Left ventricle myocardium inferior (tissue), 1 donor: ENCODE measurements at regions not wholly inside any gene's neighbourhood (a gene's known extent, or its start where the extent isn't known, plus 50 kb on each side); places are given as distances from the start of the nearest gene placed in this dataset.

Experiments used
- DNase-seq: peaks from one replicate; pipeline ENCODE4 v3.0.0-alpha.2; 2020
- H3K27ac ChIP-seq: fragments of 200-600 bp; replicated peaks from 2 replicates; pipeline ENCODE4 v1.8.0; 2021
- H3K27me3 ChIP-seq: fragments of 200-600 bp; 2 replicates; pipeline ENCODE4 v1.8.0; 2021; ENCODE audit warnings: low read depth
- H3K36me3 ChIP-seq: fragments of 200-600 bp; 2 replicates; pipeline ENCODE4 v1.8.0; 2021
- H3K4me1 ChIP-seq: fragments of 200-600 bp; 2 replicates; pipeline ENCODE4 v1.8.0; 2021
- H3K4me3 ChIP-seq: fragments of 200-600 bp; 2 replicates; pipeline ENCODE4 v1.8.0; 2021; ENCODE audit warnings: mild to moderate bottlenecking, moderate library complexity
- H3K9me3 ChIP-seq: fragments of 200-600 bp; replicated peaks from 2 replicates; pipeline ENCODE4 v1.8.0; 2021
- intact Hi-C: fragments of 100-400 bp; cut with micrococcal nuclease; formaldehyde crosslinking; loops from one replicate; pipeline ENCODE4 v1.11.0; 2022
- TF ChIP-seq, protein P1 (sequence below): fragments of 200-600 bp; IDR thresholded peaks from 2 replicates; pipeline ENCODE4 v1.8.0; 2021; ENCODE audit warnings: antibody characterized with exemption, mild to moderate bottlenecking, borderline replicate concordance
- donor health status: DM: no; HTN: yes; CAD: no; lungs with severe emphysema.

DNA sequence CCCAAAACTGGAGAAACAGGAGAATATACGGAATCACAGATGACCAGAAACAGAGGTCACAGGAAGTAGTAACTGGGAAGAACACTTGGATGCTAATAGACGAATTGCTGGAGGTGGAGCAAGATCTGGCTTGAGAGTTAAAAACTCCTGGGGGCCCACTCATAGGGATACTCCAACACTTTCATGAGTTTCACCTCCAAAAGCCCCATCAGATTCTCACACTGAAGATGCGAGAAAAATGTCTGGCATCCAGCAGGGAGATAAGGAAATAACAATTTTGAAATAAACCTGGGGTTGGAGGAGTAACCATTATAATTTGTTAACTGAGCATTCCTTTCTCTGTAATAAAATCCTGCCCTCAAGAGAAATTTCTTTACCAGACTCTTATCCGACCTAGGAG lies 154.0 kb downstream of the ANXA2 start:
- DNase-seq = no peak
- TF ChIP-seq, protein P1, sequence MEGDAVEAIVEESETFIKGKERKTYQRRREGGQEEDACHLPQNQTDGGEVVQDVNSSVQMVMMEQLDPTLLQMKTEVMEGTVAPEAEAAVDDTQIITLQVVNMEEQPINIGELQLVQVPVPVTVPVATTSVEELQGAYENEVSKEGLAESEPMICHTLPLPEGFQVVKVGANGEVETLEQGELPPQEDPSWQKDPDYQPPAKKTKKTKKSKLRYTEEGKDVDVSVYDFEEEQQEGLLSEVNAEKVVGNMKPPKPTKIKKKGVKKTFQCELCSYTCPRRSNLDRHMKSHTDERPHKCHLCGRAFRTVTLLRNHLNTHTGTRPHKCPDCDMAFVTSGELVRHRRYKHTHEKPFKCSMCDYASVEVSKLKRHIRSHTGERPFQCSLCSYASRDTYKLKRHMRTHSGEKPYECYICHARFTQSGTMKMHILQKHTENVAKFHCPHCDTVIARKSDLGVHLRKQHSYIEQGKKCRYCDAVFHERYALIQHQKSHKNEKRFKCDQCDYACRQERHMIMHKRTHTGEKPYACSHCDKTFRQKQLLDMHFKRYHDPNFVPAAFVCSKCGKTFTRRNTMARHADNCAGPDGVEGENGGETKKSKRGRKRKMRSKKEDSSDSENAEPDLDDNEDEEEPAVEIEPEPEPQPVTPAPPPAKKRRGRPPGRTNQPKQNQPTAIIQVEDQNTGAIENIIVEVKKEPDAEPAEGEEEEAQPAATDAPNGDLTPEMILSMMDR = no peak
- intact Hi-C loops = no loop called here
- H3K9me3 ChIP-seq = peaks cover 29% of the 10 kb centered on the region
- H3K27me3 ChIP-seq = peaks cover 19% of the 10 kb centered on the region
- no peaks in the 10 kb centered on the region for H3K4me1 ChIP-seq
- no peak overlapping the region for H3K27ac ChIP-seq
- no peak overlapping the region for H3K4me3 ChIP-seq
- H3K36me3 ChIP-seq = no peaks in the 10 kb centered on the region

DNA sequence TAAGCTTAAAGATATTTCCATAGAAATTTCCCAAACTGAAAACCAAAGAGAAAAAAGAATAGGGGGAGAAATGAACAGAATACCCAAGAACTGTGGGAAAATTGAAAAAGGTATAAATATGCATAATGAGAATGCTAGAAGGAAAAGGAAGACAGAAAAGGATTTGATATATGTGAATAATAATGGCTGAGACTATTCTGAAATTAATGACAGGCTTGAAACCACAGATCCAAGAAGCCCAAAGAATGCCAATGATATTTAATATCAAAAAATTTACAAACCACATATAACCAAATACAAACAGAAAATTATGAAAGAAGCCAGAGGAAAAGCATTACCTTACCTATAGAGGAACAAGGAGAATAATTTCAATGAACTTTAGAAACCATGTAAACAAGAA lies 153.0 kb downstream of the ANXA2 start:
- H3K9me3 ChIP-seq = peaks cover 29% of the 10 kb centered on the region
- no peak overlapping the region for H3K27ac ChIP-seq
- TF ChIP-seq, protein P1 = no peak
- peaks cover 27% of the 10 kb centered on the region for H3K27me3 ChIP-seq
- intact Hi-C loops = no loop called here
- no peak for DNase-seq
- no peak overlapping the region for H3K4me3 ChIP-seq
- H3K4me1 ChIP-seq = no peaks in the 10 kb centered on the region
- H3K36me3 ChIP-seq = no peaks in the 10 kb centered on the region

DNA sequence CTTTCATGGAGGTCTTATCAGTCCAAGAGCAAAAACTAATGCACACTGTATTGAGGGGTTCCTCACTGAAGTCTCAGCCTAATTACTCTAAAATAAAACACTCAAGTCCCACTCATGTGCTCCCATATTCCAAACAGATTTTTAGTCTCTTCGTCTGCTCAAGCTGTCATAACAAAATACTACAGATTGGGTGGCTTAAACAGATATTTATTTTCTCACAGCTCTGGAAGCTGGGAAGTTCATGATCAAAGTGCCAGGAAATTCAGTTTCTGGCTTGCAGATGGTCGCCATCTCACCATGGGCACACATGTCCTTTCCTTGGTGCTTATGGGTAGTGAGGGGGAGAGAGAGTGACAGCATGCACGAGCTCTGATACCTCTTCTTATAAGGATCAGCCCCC lies 147.5 kb downstream of the ANXA2 start:
- no peak for DNase-seq
- no peak overlapping the region for H3K27ac ChIP-seq
- peaks cover 4% of the 10 kb centered on the region for H3K9me3 ChIP-seq
- H3K4me1 ChIP-seq = no peaks in the 10 kb centered on the region
- H3K36me3 ChIP-seq = no peaks in the 10 kb centered on the region
- intact Hi-C loops = no loop called here
- no peak overlapping the region for H3K4me3 ChIP-seq
- peaks cover 45% of the 10 kb centered on the region for H3K27me3 ChIP-seq
- TF ChIP-seq, protein P1 = no peak

DNA sequence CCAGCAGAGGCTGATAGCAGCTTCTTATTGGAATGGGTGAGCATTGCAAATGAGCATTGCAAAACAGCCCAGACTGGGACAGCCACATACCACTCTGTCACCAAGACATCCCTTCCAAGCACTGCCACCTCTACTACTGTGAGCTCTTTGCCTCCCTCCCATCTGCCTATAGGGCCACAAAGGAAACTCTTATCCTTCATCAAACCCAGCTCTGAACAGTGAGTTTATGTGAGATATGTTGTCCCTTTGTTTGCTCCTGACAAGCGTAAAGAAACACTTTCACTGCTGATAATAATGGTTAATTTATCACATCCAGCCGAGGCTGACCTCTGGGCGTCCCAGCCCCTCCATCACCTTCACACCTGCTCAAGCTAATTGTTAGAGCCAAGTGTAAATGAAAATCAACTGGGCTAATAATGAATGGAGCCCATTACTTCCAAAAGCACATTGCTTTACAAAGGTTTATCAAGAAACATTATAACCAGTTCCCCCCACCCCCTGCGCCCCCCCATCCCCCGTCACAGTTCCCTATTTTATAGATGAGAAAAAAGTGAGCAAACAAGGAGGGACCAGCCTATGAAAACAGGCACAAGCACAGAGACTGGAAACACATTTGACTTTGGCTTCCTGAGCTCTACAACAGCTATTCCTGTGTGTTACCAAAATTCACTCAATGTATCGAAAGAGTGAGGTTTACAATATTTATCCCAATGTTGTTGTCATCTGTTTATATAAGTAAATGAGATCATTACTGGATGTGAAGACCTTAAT lies 146.3 kb downstream of the ANXA2 start:
- intact Hi-C loops = no loop called here
- no peak for DNase-seq
- Histone ChIP-seq H3K27me3 (peaks cover 45% of the 10 kb centered on the region), H3K4me3 (no peak overlapping the region), H3K4me1 (no peaks in the 10 kb centered on the region), H3K9me3 (no peaks in the 10 kb centered on the region), H3K27ac (no peak overlapping the region), H3K36me3 (no peaks in the 10 kb centered on the region)
- TF ChIP-seq, protein P1 = no peak

DNA sequence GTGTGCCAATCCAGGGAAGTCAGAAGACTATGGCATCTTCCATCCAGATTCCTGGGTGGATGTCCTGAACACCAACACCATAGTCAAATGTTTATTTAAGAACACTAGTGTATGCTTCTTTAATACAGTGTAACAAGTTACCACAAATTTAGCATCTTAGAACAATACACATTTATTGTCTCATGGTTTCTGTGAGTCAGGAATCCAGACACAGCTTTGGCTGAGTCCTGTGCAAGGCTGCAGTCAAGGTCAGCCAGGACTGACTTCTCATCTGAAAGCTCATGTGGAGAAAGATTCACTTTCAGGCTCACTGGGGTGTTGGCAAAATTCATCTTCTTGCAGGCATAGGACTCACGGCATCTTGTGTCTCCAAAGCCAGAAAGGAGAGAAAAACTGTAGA lies 143.4 kb downstream of the ANXA2 start:
- no peak for DNase-seq
- TF ChIP-seq, protein P1 = no peak
- intact Hi-C loops = no loop called here
- no peaks in the 10 kb centered on the region for H3K9me3 ChIP-seq
- H3K27me3 ChIP-seq = peaks cover 46% of the 10 kb centered on the region
- H3K27ac ChIP-seq = no peak overlapping the region
- no peaks in the 10 kb centered on the region for H3K4me1 ChIP-seq
- no peaks in the 10 kb centered on the region for H3K36me3 ChIP-seq
- H3K4me3 ChIP-seq = no peak overlapping the region
